22Rv1 (cell line): ENCODE measurements at regions not wholly inside any gene's neighbourhood (a gene's known extent, or its start where the extent isn't known, plus 50 kb on each side); places are given as distances from the start of the nearest gene placed in this dataset.

Experiments
- H3K27ac ChIP-seq: fragments of 450-650 bp; 2 replicates; pipeline ENCODE4 v1.5.1; 2017
- CTCF ChIP-seq: fragments of 450-650 bp; IDR thresholded peaks from 2 replicates; pipeline ENCODE4 v1.5.1; 2017; ENCODE audit warnings: mild to moderate bottlenecking
- ZFX ChIP-seq: fragments of 450-650 bp; IDR thresholded peaks from 2 replicates; pipeline ENCODE4 v1.6.1; 2017; ENCODE audit warnings: antibody characterized with exemption, borderline replicate concordance

- no peak overlapping the region for H3K27ac ChIP-seq
- TF ChIP-seq ZFX (no peak), CTCF (no peak)
Measured at GRCh38 chr10:8752146-8752843, 697.8 kb downstream of the GATA3 start.

DNA sequence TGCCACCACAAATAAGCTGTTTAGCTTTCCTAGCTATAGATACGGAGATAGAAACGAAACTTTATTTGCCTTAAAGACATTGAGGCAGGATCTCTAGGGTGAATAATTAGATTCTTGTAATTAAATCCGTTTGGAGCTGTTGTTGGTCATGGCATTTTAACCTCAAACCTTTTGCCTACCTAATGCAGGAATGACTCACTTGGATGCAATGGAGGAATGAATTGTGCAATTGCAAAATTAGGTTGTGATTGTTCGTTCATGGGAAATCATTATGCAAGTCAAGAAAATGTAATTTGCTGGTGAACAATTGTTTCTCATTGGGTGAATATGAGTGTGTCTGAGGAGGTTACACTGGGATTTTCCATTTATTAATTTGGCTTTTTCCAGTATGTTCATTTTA is 703.5 kb downstream of the GATA3 start:
- H3K27ac ChIP-seq, result no peak overlapping the region
- TF ChIP-seq CTCF (no peak), ZFX (no peak)

GRCh38 chr10:8766899-8767298 is 712.4 kb downstream of the GATA3 start:
- no peak for TF ChIP-seq CTCF
- no peak for TF ChIP-seq ZFX
- no peak overlapping the region for H3K27ac ChIP-seq

GRCh38 chr10:8767591-8767990 is 713.1 kb downstream of the GATA3 start:
- TF ChIP-seq CTCF (no peak), ZFX (no peak)
- no peak overlapping the region for H3K27ac ChIP-seq

DNA sequence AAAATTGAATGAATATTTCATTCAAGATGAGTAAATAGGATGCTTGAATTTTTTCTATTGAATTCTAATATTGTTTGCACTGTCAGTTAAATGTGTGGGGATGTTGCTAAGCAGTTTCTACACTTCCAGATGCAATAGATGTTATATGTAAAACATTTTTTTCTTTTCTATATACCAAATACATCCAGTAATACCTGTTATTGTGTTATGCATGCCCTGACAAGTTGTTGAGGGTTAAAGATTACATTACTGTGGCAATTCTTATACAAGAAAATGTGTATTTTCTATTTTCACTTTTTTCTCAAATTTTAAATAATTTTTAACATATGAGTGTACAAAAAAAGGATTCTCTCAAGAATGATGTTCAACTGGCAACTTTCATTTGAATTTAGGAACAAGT is 713.9 kb downstream of the GATA3 start:
- TF ChIP-seq CTCF (no peak), ZFX (no peak)
- H3K27ac ChIP-seq, result no peak overlapping the region

- no peak overlapping the region for H3K27ac ChIP-seq
- TF ChIP-seq ZFX (no peak), CTCF (no peak)
Measured at GRCh38 chr10:8768852-8769251, 714.4 kb downstream of the GATA3 start.

GRCh38 chr10:8776926-8777622 is 722.6 kb downstream of the GATA3 start:
- no peak overlapping the region for H3K27ac ChIP-seq
- TF ChIP-seq CTCF (no peak), ZFX (no peak)
